ENCODE measurements at regions not wholly inside any gene's neighbourhood (a gene's known extent, or its start where the extent isn't known, plus 50 kb on each side); places are given as distances from the start of the nearest gene placed in this dataset.

GRCh38 chr11:134633276-134633675 lies 221.2 kb upstream of the B3GAT1 start:
- no peak for TF ChIP-seq CTCF (IDR thresholded peaks at IDR 0.05)
- no peak for TF ChIP-seq EP300 (IDR thresholded peaks at IDR 0.05)
- TF ChIP-seq POLR2AphosphoS5 (IDR thresholded peaks at IDR 0.05): no peak
